ENCODE measurements at regions not wholly inside any gene's neighbourhood (a gene's known extent, or its start where the extent isn't known, plus 50 kb on each side); places are given as distances from the start of the nearest gene placed in this dataset.

DNA sequence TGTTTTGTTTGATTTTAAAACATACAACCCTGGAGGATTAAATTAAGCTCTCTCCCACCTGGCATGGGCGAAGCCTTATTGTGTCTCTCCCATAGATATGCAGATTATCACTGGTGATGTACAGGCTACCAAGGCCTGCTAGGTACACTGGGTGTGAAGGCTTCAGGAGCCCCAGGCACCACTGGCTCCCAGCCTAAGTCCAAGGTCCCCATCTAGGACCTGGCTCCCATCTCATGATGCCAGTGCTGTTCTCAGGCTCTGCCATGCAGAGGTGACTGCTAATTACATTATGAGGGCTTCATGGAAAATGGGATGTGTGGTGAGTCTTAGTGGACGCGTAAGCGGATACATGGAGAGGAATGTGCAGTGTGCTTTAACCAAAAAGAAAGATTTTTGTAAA is 201.2 kb upstream of the KLHL29 start:
- TF ChIP-seq POLR2A (IDR thresholded peaks at IDR 0.05), result no peak
- TF ChIP-seq, protein P1, sequence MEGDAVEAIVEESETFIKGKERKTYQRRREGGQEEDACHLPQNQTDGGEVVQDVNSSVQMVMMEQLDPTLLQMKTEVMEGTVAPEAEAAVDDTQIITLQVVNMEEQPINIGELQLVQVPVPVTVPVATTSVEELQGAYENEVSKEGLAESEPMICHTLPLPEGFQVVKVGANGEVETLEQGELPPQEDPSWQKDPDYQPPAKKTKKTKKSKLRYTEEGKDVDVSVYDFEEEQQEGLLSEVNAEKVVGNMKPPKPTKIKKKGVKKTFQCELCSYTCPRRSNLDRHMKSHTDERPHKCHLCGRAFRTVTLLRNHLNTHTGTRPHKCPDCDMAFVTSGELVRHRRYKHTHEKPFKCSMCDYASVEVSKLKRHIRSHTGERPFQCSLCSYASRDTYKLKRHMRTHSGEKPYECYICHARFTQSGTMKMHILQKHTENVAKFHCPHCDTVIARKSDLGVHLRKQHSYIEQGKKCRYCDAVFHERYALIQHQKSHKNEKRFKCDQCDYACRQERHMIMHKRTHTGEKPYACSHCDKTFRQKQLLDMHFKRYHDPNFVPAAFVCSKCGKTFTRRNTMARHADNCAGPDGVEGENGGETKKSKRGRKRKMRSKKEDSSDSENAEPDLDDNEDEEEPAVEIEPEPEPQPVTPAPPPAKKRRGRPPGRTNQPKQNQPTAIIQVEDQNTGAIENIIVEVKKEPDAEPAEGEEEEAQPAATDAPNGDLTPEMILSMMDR (IDR thresholded peaks at IDR 0.05), result no peak
- no peak for TF ChIP-seq POLR2AphosphoS5 (IDR thresholded peaks at IDR 0.05)
